ENCODE measurements at regions not wholly inside any gene's neighbourhood (a gene's known extent, or its start where the extent isn't known, plus 50 kb on each side); places are given as distances from the start of the nearest gene placed in this dataset.

DNA sequence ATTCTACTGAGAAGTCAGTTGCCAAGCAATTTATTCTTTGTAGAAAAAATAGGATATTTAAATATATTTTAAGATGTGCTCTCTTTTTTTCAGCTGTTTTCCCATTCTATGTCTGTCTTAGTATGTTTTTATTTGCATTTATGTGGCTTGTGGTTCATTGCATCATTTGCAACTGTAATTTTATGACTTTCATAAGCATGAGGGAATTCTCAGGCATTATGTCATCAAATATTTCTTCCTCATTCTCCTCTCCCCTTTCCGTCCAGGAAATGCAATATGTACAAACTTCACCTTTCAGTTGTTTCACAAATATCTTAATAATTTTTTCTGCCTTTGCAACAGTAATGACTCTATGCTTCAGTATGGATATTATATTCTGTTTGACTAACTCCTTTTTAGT lies 560.2 kb upstream of the LRATD1 start:
- TF ChIP-seq, protein P1, sequence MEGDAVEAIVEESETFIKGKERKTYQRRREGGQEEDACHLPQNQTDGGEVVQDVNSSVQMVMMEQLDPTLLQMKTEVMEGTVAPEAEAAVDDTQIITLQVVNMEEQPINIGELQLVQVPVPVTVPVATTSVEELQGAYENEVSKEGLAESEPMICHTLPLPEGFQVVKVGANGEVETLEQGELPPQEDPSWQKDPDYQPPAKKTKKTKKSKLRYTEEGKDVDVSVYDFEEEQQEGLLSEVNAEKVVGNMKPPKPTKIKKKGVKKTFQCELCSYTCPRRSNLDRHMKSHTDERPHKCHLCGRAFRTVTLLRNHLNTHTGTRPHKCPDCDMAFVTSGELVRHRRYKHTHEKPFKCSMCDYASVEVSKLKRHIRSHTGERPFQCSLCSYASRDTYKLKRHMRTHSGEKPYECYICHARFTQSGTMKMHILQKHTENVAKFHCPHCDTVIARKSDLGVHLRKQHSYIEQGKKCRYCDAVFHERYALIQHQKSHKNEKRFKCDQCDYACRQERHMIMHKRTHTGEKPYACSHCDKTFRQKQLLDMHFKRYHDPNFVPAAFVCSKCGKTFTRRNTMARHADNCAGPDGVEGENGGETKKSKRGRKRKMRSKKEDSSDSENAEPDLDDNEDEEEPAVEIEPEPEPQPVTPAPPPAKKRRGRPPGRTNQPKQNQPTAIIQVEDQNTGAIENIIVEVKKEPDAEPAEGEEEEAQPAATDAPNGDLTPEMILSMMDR (IDR thresholded peaks at IDR 0.05; ENCODE audit: poor library complexity, severe bottlenecking), result no peak
- no peak for DNase-seq (ENCODE audit: low spot score)
- Histone ChIP-seq H3K36me3 (ENCODE audit: low read depth) (no peaks in the 10 kb centered on the region), H3K4me3 (ENCODE audit: severe bottlenecking) (no peak overlapping the region), H3K27me3 (ENCODE audit: insufficient read depth, poor library complexity, severe bottlenecking) (no peaks in the 10 kb centered on the region), H3K4me1 (ENCODE audit: insufficient read depth, poor library complexity, severe bottlenecking) (peaks cover 10% of the 10 kb centered on the region), H3K27ac (ENCODE audit: poor library complexity, severe bottlenecking) (no peak overlapping the region), H3K9me3 (ENCODE audit: severe bottlenecking) (no peaks in the 10 kb centered on the region)
- peak; percentile 59; the same call in 2 of the 3 replicates for ATAC-seq (ENCODE audit: low read depth)

DNA sequence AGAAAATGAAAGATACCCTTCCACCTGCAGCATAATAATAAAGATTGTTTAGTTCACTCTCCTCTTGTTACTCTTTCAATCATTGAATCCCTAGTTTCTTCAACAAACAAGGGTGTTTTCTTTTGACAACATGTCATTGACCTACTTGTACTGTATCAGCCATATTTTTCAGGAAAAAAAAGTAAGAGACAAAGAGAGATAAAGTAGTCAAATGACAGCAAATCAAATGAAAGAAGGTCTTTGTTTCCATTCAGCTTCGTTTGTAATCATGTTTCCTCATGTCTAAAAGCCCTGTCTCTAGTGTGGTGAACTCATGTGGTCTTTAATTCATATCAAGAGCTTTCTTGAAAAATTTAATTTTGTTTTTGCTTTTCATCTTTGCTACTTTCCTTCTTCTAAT lies 557.8 kb upstream of the LRATD1 start:
- no peak for DNase-seq (ENCODE audit: low spot score)
- TF ChIP-seq, protein P1 (IDR thresholded peaks at IDR 0.05; ENCODE audit: poor library complexity, severe bottlenecking), result no peak
- no peaks in the 10 kb centered on the region for H3K9me3 ChIP-seq (ENCODE audit: severe bottlenecking)
- no peaks in the 10 kb centered on the region for H3K36me3 ChIP-seq (ENCODE audit: low read depth)
- no peaks in the 10 kb centered on the region for H3K27me3 ChIP-seq (ENCODE audit: insufficient read depth, poor library complexity, severe bottlenecking)
- no peak overlapping the region for H3K27ac ChIP-seq (ENCODE audit: poor library complexity, severe bottlenecking)
- no peak overlapping the region for H3K4me3 ChIP-seq (ENCODE audit: severe bottlenecking)
- ATAC-seq (ENCODE audit: low read depth), result no peak
- peaks cover 10% of the 10 kb centered on the region for H3K4me1 ChIP-seq (ENCODE audit: insufficient read depth, poor library complexity, severe bottlenecking)

DNA sequence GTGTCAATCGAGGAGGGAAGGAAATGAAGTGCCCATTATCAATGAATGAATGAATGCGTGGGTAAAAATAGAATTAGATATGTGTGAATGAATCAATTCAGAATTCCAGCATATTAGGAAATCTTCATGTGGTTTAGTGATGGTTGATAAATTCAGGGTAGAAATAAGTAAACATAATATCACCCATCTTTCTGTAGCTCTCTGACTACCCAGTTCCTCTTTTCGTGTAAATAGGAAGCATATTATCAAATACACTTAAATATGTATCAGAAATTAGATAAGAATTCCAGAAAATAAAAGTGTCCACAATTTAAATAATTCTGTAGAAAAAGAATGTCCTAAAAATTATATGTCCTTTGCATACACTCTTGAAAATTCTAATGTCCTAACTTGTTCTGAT lies 552.9 kb upstream of the LRATD1 start:
- TF ChIP-seq, protein P1 (IDR thresholded peaks at IDR 0.05; ENCODE audit: poor library complexity, severe bottlenecking), result no peak
- Histone ChIP-seq H3K27ac (ENCODE audit: poor library complexity, severe bottlenecking) (no peak overlapping the region), H3K27me3 (ENCODE audit: insufficient read depth, poor library complexity, severe bottlenecking) (no peaks in the 10 kb centered on the region), H3K4me3 (ENCODE audit: severe bottlenecking) (no peak overlapping the region), H3K9me3 (ENCODE audit: severe bottlenecking) (no peaks in the 10 kb centered on the region), H3K4me1 (ENCODE audit: insufficient read depth, poor library complexity, severe bottlenecking) (no peaks in the 10 kb centered on the region), H3K36me3 (ENCODE audit: low read depth) (no peaks in the 10 kb centered on the region)
- DNase-seq (ENCODE audit: low spot score) (no peak), ATAC-seq (ENCODE audit: low read depth) (no peak)

DNA sequence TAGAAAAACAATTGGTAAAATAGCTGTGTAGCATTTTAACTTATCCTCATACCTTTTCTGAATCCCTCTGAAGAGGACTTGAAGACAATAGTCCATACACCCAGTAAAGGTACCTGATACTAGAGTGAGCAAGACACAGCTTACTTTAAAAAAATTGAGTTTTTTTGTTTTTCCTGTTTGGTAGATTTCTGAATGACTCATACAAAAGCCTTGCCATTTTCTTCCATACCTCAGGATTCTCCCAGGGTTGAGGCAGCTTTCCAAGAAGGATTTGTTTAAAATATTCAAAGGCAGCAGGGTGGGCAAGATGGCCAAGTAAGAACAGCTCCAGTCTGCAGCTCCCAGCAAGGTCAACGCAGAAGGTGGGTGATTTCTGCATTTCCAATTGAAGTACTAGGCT lies 551.0 kb upstream of the LRATD1 start:
- 0 out of 3 replicates have a peak, but pooled peaks have one; percentile 38 for ATAC-seq (ENCODE audit: low read depth)
- TF ChIP-seq, protein P1 (IDR thresholded peaks at IDR 0.05; ENCODE audit: poor library complexity, severe bottlenecking), result no peak
- H3K4me1 ChIP-seq (ENCODE audit: insufficient read depth, poor library complexity, severe bottlenecking), result no peaks in the 10 kb centered on the region
- DNase-seq (ENCODE audit: low spot score), result no peak
- no peak overlapping the region for H3K27ac ChIP-seq (ENCODE audit: poor library complexity, severe bottlenecking)
- H3K4me3 ChIP-seq (ENCODE audit: severe bottlenecking), result no peak overlapping the region
- H3K9me3 ChIP-seq (ENCODE audit: severe bottlenecking), result no peaks in the 10 kb centered on the region
- H3K27me3 ChIP-seq (ENCODE audit: insufficient read depth, poor library complexity, severe bottlenecking), result no peaks in the 10 kb centered on the region
- no peaks in the 10 kb centered on the region for H3K36me3 ChIP-seq (ENCODE audit: low read depth)

DNA sequence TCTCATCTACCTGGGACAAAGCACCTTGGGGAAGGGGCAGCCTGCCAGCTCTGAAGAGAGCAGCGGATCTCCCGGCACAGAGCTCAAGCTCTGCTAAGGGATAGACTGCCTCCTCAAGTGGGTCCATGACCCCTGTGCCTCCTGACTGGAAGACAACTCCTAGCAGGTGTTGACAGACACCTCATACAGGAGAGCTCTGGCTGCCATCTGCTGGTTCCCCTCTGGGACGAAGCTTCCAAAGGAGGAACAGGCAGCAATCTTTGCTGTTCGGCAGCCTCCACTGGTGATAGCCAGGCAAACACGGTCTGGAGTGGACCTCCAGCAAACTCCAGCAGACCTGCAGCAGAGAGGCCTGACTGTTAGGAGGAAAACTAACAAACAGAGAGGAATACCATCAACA lies 549.9 kb upstream of the LRATD1 start:
- peak; percentile 17 for DNase-seq (ENCODE audit: low spot score)
- Histone ChIP-seq H3K36me3 (ENCODE audit: low read depth) (no peaks in the 10 kb centered on the region), H3K4me1 (ENCODE audit: insufficient read depth, poor library complexity, severe bottlenecking) (no peaks in the 10 kb centered on the region), H3K27me3 (ENCODE audit: insufficient read depth, poor library complexity, severe bottlenecking) (no peaks in the 10 kb centered on the region), H3K4me3 (ENCODE audit: severe bottlenecking) (no peak overlapping the region), H3K9me3 (ENCODE audit: severe bottlenecking) (no peaks in the 10 kb centered on the region), H3K27ac (ENCODE audit: poor library complexity, severe bottlenecking) (no peak overlapping the region)
- TF ChIP-seq, protein P1 (IDR thresholded peaks at IDR 0.05; ENCODE audit: poor library complexity, severe bottlenecking), result no peak
- no peak for ATAC-seq (ENCODE audit: low read depth)

All from RWPE2 (cell line).